Neural cell (in vitro differentiated cells): ENCODE measurements at regions not wholly inside any gene's neighbourhood (a gene's known extent, or its start where the extent isn't known, plus 50 kb on each side); places are given as distances from the start of the nearest gene placed in this dataset.

Experiments used
- MXI1 ChIP-seq: fragments of 450-650 bp; conservative IDR thresholded peaks from 2 replicates; pipeline ENCODE4 v1.6.1; 2014; ENCODE audit warnings: antibody characterized with exemption, mild to moderate bottlenecking; ENCODE audit not compliant: poor library complexity, severe bottlenecking
- RAD21 ChIP-seq: fragments of 450-650 bp; conservative IDR thresholded peaks from 2 replicates; pipeline ENCODE4 v1.6.1; 2014; ENCODE audit warnings: antibody characterized with exemption, mild to moderate bottlenecking, moderate library complexity
- TF ChIP-seq, protein P1 (sequence below): fragments of 450-650 bp; IDR thresholded peaks from 2 replicates; pipeline ENCODE4 v1.5.1; 2014; ENCODE audit warnings: antibody characterized with exemption, mild to moderate bottlenecking, moderate library complexity; ENCODE audit not compliant: poor library complexity, severe bottlenecking

DNA sequence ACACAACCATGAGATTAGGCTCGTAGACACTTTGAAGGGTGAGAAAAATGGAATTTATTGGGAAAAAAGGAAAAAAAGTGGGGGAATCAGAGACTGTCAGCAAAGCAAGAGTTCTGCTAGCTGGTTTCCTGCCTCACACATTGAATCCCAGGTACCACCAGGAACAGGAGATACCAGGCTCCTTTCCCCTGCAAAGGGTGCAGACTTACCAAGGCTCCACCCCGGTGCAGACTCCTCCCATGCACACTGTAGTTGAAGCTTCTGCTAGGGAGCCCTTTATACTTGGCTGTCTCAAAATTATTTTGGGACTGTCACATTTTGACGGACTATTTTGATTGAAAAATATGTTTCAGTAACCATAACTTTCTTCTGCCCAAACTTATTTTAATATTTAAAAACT is 819.9 kb upstream of the GBE1 start:
- TF ChIP-seq, protein P1, sequence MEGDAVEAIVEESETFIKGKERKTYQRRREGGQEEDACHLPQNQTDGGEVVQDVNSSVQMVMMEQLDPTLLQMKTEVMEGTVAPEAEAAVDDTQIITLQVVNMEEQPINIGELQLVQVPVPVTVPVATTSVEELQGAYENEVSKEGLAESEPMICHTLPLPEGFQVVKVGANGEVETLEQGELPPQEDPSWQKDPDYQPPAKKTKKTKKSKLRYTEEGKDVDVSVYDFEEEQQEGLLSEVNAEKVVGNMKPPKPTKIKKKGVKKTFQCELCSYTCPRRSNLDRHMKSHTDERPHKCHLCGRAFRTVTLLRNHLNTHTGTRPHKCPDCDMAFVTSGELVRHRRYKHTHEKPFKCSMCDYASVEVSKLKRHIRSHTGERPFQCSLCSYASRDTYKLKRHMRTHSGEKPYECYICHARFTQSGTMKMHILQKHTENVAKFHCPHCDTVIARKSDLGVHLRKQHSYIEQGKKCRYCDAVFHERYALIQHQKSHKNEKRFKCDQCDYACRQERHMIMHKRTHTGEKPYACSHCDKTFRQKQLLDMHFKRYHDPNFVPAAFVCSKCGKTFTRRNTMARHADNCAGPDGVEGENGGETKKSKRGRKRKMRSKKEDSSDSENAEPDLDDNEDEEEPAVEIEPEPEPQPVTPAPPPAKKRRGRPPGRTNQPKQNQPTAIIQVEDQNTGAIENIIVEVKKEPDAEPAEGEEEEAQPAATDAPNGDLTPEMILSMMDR = no peak
- TF ChIP-seq RAD21 = no peak
- TF ChIP-seq MXI1 = no peak
